ENCODE measurements at regions not wholly inside any gene's neighbourhood (a gene's known extent, or its start where the extent isn't known, plus 50 kb on each side); places are given as distances from the start of the nearest gene placed in this dataset.

- TF ChIP-seq CHD7 (IDR thresholded peaks at IDR 0.05; ENCODE audit: insufficient replicate concordance, low read length): no peak
- TF ChIP-seq RNF2 (IDR thresholded peaks at IDR 0.05; ENCODE audit: borderline replicate concordance, low read depth, low read length, missing control alignments, poor library complexity, severe bottlenecking): no peak
- no peak for TF ChIP-seq JUND (IDR thresholded peaks at IDR 0.05; ENCODE audit: low read length)
- no peak for TF ChIP-seq EP300 (IDR thresholded peaks at IDR 0.05; ENCODE audit: borderline replicate concordance in 1 of 2, low read depth in 2 of 2, low read length in 2 of 2)
- no peak for TF ChIP-seq EZH2 (IDR thresholded peaks at IDR 0.05; ENCODE audit: low read depth, low read length, severe bottlenecking)
- TF ChIP-seq RFX5 (IDR thresholded peaks at IDR 0.05; ENCODE audit: borderline replicate concordance, low read depth, low read length): no peak
- no peak for TF ChIP-seq SP4 (IDR thresholded peaks at IDR 0.05; ENCODE audit: low read length)
- no peak for TF ChIP-seq CBX5 (IDR thresholded peaks at IDR 0.05; ENCODE audit: low read depth, low read length)
- TF ChIP-seq NRF1 (IDR thresholded peaks at IDR 0.05; ENCODE audit: low read depth, low read length): no peak
- TF ChIP-seq FOSL1 (IDR thresholded peaks at IDR 0.05; ENCODE audit: insufficient read depth, low read depth, low read length): no peak
These were observed 117.6 kb upstream of the HAND1 start (continued) for GRCh38 chr5:154595662-154596061.
